ENCODE measurements at regions not wholly inside any gene's neighbourhood (a gene's known extent, or its start where the extent isn't known, plus 50 kb on each side); places are given as distances from the start of the nearest gene placed in this dataset.
"Not testable (repeated sequence)": the region's sequence is repeated elsewhere in the genome, so short reads cannot be mapped to it uniquely, and the experiment has no call there.

GRCh38 chr2:220377482-220378155 lies 750.2 kb downstream of the SLC4A3 start:
- no peak for DNase-seq

- not testable (repeated sequence) for DNase-seq
Observed at GRCh38 chr2:220387758-220388157, 760.3 kb downstream of the SLC4A3 start.

GRCh38 chr2:220393711-220394110 lies 766.3 kb downstream of the SLC4A3 start:
- no peak for DNase-seq

- no peak for DNase-seq
Observed at GRCh38 chr2:220394433-220394832, 767.0 kb downstream of the SLC4A3 start.

GRCh38 chr2:220396287-220396686 lies 768.9 kb downstream of the SLC4A3 start:
- no peak for DNase-seq

- no peak for DNase-seq
Observed at GRCh38 chr2:220410296-220410695, 782.9 kb downstream of the SLC4A3 start.

GRCh38 chr2:220417503-220417902 lies 790.1 kb downstream of the SLC4A3 start:
- DNase-seq: no peak

- no peak for DNase-seq
Observed at GRCh38 chr2:220419647-220420046, 792.2 kb downstream of the SLC4A3 start.

GRCh38 chr2:220420820-220421219 lies 793.4 kb downstream of the SLC4A3 start:
- no peak for DNase-seq

- no peak for DNase-seq
Observed at GRCh38 chr2:220422676-220423075, 795.2 kb downstream of the SLC4A3 start.

GRCh38 chr2:220424561-220424960 lies 797.1 kb downstream of the SLC4A3 start:
- DNase-seq: no peak

- no peak for DNase-seq
Observed at GRCh38 chr2:220432645-220433044, 805.2 kb downstream of the SLC4A3 start.

GRCh38 chr2:220433131-220433530 lies 805.7 kb downstream of the SLC4A3 start:
- no peak for DNase-seq

GRCh38 chr2:220434385-220434784 lies 807.0 kb downstream of the SLC4A3 start:
- DNase-seq: no peak

- no peak for DNase-seq
Observed at GRCh38 chr2:220437938-220438337, 810.5 kb downstream of the SLC4A3 start.

- DNase-seq: no peak
Observed at GRCh38 chr2:220440731-220441130, 813.3 kb downstream of the SLC4A3 start.

- DNase-seq: no peak
Observed at GRCh38 chr2:220441404-220441803, 814.0 kb downstream of the SLC4A3 start.

GRCh38 chr2:220442012-220442411 lies 814.6 kb downstream of the SLC4A3 start:
- no peak for DNase-seq

- DNase-seq: no peak
Observed at GRCh38 chr2:220445429-220446105, 818.1 kb downstream of the SLC4A3 start.

GRCh38 chr2:220446106-220446712 lies 818.8 kb downstream of the SLC4A3 start:
- DNase-seq: no peak

GRCh38 chr2:220450846-220451245 lies 823.4 kb downstream of the SLC4A3 start:
- no peak for DNase-seq

- DNase-seq: no peak
Observed at GRCh38 chr2:220451438-220451837, 824.0 kb downstream of the SLC4A3 start.

GRCh38 chr2:220452561-220452960 lies 825.1 kb downstream of the SLC4A3 start:
- DNase-seq: no peak

- no peak for DNase-seq
Observed at GRCh38 chr2:220455351-220455990, 828.0 kb downstream of the SLC4A3 start.
